H1 (cell line): ENCODE measurements at regions not wholly inside any gene's neighbourhood (a gene's known extent, or its start where the extent isn't known, plus 50 kb on each side); places are given as distances from the start of the nearest gene placed in this dataset.

Experiments used
- CTCF ChIA-PET: fragments of 300-600 bp; sonication (Branson Sonifier 250); formaldehyde crosslinking; loops from one replicate; lab custom pipeline; 2021; ENCODE audit not compliant: partially characterized antibody; lab: Charles Lee
- POLR2A ChIA-PET: fragments of 300-600 bp; sonication (Branson Sonifier 250); formaldehyde crosslinking; loops from one replicate; lab custom pipeline; 2021; ENCODE audit warnings: inconsistent platforms; ENCODE audit not compliant: partially characterized antibody; lab: Charles Lee
- DNase-seq, 2 experiments: peaks; one replicate each; pipeline versions ENCODE4 v3.0.0 to v3.0.0-alpha.2; 2010 to 2022; ENCODE audit warnings: low spot score in 2 of 2, low read depth in 1 of 2, mixed read lengths in 1 of 2
- FAIRE-seq: peaks from 2 replicates; lab custom pipeline; 2011; peaks lifted over from hg19 to GRCh38; lab: Jason Lieb, UNC
- H2AFZ ChIP-seq: 2 replicates; pipeline ENCODE4 v1.8.1; 2012; ENCODE audit warnings: low read length, inconsistent platforms
- H2AK5ac ChIP-seq: 2 replicates; pipeline ENCODE4 v1.6.1; 2013; ENCODE audit warnings: low read depth, low read length
- H2BK120ac ChIP-seq: replicated peaks from 2 replicates; pipeline ENCODE3; 2013; ENCODE audit warnings: low read depth, low read length, inconsistent platforms
- H2BK12ac ChIP-seq: 2 replicates; pipeline ENCODE4 v1.6.1; 2013; ENCODE audit warnings: low read depth, low read length
- H2BK15ac ChIP-seq: 2 replicates; pipeline ENCODE4 v1.6.1; 2013; ENCODE audit warnings: low read length
- H2BK20ac ChIP-seq: 2 replicates; pipeline ENCODE4 v1.6.1; 2013; ENCODE audit warnings: low read length
- H2BK5ac ChIP-seq: 2 replicates; pipeline ENCODE4 v1.6.1; 2013; ENCODE audit warnings: low read depth, low read length
- H3K14ac ChIP-seq: 2 replicates; pipeline ENCODE4 v1.6.1; 2013; ENCODE audit warnings: inconsistent platforms; ENCODE audit not compliant: insufficient read length
- H3K18ac ChIP-seq: 2 replicates; pipeline ENCODE4 v1.6.1; 2013; ENCODE audit warnings: low read length; ENCODE audit errors: extremely low read depth
- H3K23ac ChIP-seq: 2 replicates; pipeline ENCODE4 v1.6.1; 2013; ENCODE audit warnings: inconsistent platforms; ENCODE audit not compliant: insufficient read length
- H3K23me2 ChIP-seq: 2 replicates; pipeline ENCODE4 v1.6.1; 2013; ENCODE audit warnings: low read depth, low read length
- H3K27ac ChIP-seq: 2 replicates; pipeline ENCODE4 v1.6.1; 2011; ENCODE audit warnings: low read depth, low read length, inconsistent platforms
- H3K27me3 ChIP-seq, 4 experiments: replicated peaks in 1 of 4; 1 replicate in 1 of 4; 2 replicates in 3 of 4; pipeline versions ENCODE4 v1.6.1 to v1.8.1; 2011 to 2013; ENCODE audit warnings: low read length in 3 of 4, mild to moderate bottlenecking in 3 of 4, inconsistent platforms in 2 of 4, mixed read lengths in 2 of 4, moderate library complexity in 1 of 4; ENCODE audit not compliant: control insufficient read depth in 3 of 4, insufficient read depth in 3 of 4; ENCODE audit errors: extremely low read depth in 1 of 4
- H3K36me3 ChIP-seq, 4 experiments: 2 replicates each; pipeline versions ENCODE4 v1.6.1 to v1.8.1; 2011 to 2013; ENCODE audit warnings: mild to moderate bottlenecking in 4 of 4, low read length in 3 of 4, moderate library complexity in 2 of 4, control low read depth in 1 of 4, inconsistent platforms in 1 of 4; ENCODE audit not compliant: insufficient read depth in 4 of 4, control insufficient read depth in 2 of 4
- H3K4ac ChIP-seq: replicated peaks from 2 replicates; pipeline ENCODE3; 2013; ENCODE audit warnings: low read length, low read depth, mixed read lengths, inconsistent platforms; ENCODE audit not compliant: insufficient read length
- H3K4me1 ChIP-seq, 4 experiments: replicated peaks in 1 of 4; 1 replicate in 1 of 4; 2 replicates in 3 of 4; pipeline versions ENCODE4 v1.6.1 to v1.8.1; 2011 to 2013; ENCODE audit warnings: low read length in 3 of 4, inconsistent platforms in 2 of 4, mixed read lengths in 1 of 4; ENCODE audit not compliant: insufficient read depth in 4 of 4, control insufficient read depth in 3 of 4
- H3K4me2 ChIP-seq, 2 experiments: 2 replicates each; pipeline versions ENCODE4 v1.6.1 to v1.8.1; 2011 to 2013; ENCODE audit warnings: low read depth in 2 of 2, low read length in 2 of 2, control low read depth in 1 of 2, inconsistent platforms in 1 of 2, mild to moderate bottlenecking in 1 of 2; ENCODE audit not compliant: insufficient read depth in 1 of 2
- H3K4me3 ChIP-seq, 4 experiments: fragments of 200-600, 300-600 bp in 1 of 4; sonication (generic), shearing (Covaris generic), sonication (Bioruptor Twin) in 1 of 4; 2 replicates each; pipeline versions ENCODE4 v1.5.1 to v1.8.1; 2011 to 2016; ENCODE audit warnings: low read length in 4 of 4, low read depth in 3 of 4, control low read depth in 2 of 4, inconsistent platforms in 2 of 4, mild to moderate bottlenecking in 2 of 4, mixed read lengths in 1 of 4, moderate library complexity in 1 of 4; ENCODE audit not compliant: insufficient read depth in 2 of 4; ENCODE audit errors: extremely low read depth in 1 of 4
- H3K56ac ChIP-seq: replicated peaks from 2 replicates; pipeline ENCODE3; 2013; ENCODE audit warnings: low read depth, mild to moderate bottlenecking, mixed read lengths, low read length, inconsistent platforms; ENCODE audit not compliant: insufficient read length
- H3K79me1 ChIP-seq: 2 replicates; pipeline ENCODE4 v1.6.1; 2013; ENCODE audit warnings: low read depth, low read length, control low read depth
- H3K79me2 ChIP-seq, 2 experiments: 2 replicates each; pipeline versions ENCODE4 v1.6.1 to v1.8.1; 2012 to 2013; ENCODE audit warnings: low read length in 2 of 2, mild to moderate bottlenecking in 2 of 2, inconsistent platforms in 1 of 2; ENCODE audit not compliant: insufficient read depth in 2 of 2, control insufficient read depth in 1 of 2
- H3K9ac ChIP-seq, 4 experiments: replicated peaks in 1 of 4; 1 replicate in 1 of 4; 2 replicates in 3 of 4; pipeline versions ENCODE4 v1.6.1 to v1.8.1; 2011 to 2013; ENCODE audit warnings: low read depth in 3 of 4, low read length in 3 of 4, control low read depth in 2 of 4, mild to moderate bottlenecking in 2 of 4, moderate library complexity in 2 of 4, inconsistent platforms in 1 of 4; ENCODE audit errors: extremely low read depth in 1 of 4
- H3K9me3 ChIP-seq, 2 experiments: 2 replicates each; pipeline versions ENCODE4 v1.6.1 to v1.8.1; 2012 to 2013; ENCODE audit warnings: mild to moderate bottlenecking in 2 of 2, moderate library complexity in 2 of 2, control low read depth in 1 of 2, inconsistent platforms in 1 of 2, low read depth in 1 of 2, low read length in 1 of 2, mixed read lengths in 1 of 2; ENCODE audit not compliant: insufficient read depth in 2 of 2
- H4K20me1 ChIP-seq, 2 experiments: replicated peaks in 1 of 2; 2 replicates each; pipeline versions ENCODE3 to v1.8.1; 2011 to 2013; ENCODE audit warnings: inconsistent platforms in 2 of 2, low read length in 2 of 2, mild to moderate bottlenecking in 1 of 2; ENCODE audit not compliant: insufficient read depth in 2 of 2, control insufficient read depth in 1 of 2
- H4K5ac ChIP-seq: 2 replicates; pipeline ENCODE4 v1.6.1; 2013; ENCODE audit warnings: low read length, low read depth, mixed read lengths, inconsistent platforms; ENCODE audit not compliant: insufficient read length
- H4K8ac ChIP-seq: 2 replicates; pipeline ENCODE4 v1.8.0; 2013; ENCODE audit warnings: mild to moderate bottlenecking, moderate library complexity, low read length, inconsistent platforms; ENCODE audit not compliant: insufficient read depth; ENCODE audit errors: extremely low read depth
- H4K91ac ChIP-seq: replicated peaks from 2 replicates; pipeline ENCODE3; 2013; ENCODE audit warnings: low read length, mixed read lengths, inconsistent platforms; ENCODE audit not compliant: insufficient read length
- CEBPB ChIP-seq: IDR thresholded peaks from 2 replicates; pipeline ENCODE4 v1.6.1; 2012; ENCODE audit warnings: low read depth, low read length
- WGBS, 2 experiments: shearing (Covaris generic) in 1 of 2; methylation state at CpG; one replicate each; pipeline versions ENCODE4 v1.1.6 to v1.1.7; 2013 to 2015; ENCODE audit warnings: low lambda C conversion rate in 2 of 2, mixed read lengths in 2 of 2, inconsistent platforms in 1 of 2, low coverage in 1 of 2, missing lambda C conversion rate in 1 of 2; ENCODE audit not compliant: insufficient replicate concordance in 2 of 2, insufficient coverage in 1 of 2, insufficient read length in 1 of 2; ENCODE audit errors: extremely low coverage in 1 of 2, missing lambda C conversion rate in 1 of 2; 5-methylcytosine and 5-hydroxymethylcytosine counted together

- no peak overlapping the region for H4K5ac ChIP-seq
- H3K79me1 ChIP-seq, result no peaks in the 10 kb centered on the region
- WGBS, 2 experiments, result 84% methylated on average over 1 of the region's 1 CpG; no CpG with 5 or more reads in 1 of the 2 experiments
- H2BK5ac ChIP-seq, result no peak overlapping the region
- no peak overlapping the region for H3K23ac ChIP-seq
- ChIA-PET POLR2A (no interaction called here), CTCF (interaction anchor here (1.4 kb wide), 1 partner anchor 11 kb away, joined by 3 read pairs; no protein-coding TSS in a partner anchor)
- peak overlapping the region in 1 of 4 experiments; percentile 34; a peak in 1 of 7 replicates for H3K9ac ChIP-seq
- no peak overlapping the region for H2AFZ ChIP-seq
- no peaks in the 10 kb centered on the region for H3K4me1 ChIP-seq
- H3K4ac ChIP-seq, result no peak overlapping the region
- no peaks in the 10 kb centered on the region for H3K27me3 ChIP-seq
- H3K79me2 ChIP-seq, result no peaks in the 10 kb centered on the region
- H4K20me1 ChIP-seq, result no peaks in the 10 kb centered on the region
- H2AK5ac ChIP-seq, result no peak overlapping the region
- H3K14ac ChIP-seq, result no peak overlapping the region
- no peak for DNase-seq
- no peaks in the 10 kb centered on the region for H3K9me3 ChIP-seq
- no peak overlapping the region for H3K4me3 ChIP-seq
- no peak overlapping the region for H2BK12ac ChIP-seq
- H4K91ac ChIP-seq, result no peak overlapping the region
- H4K8ac ChIP-seq, result no peak overlapping the region
- no peak overlapping the region for H2BK15ac ChIP-seq
- no peaks in the 10 kb centered on the region for H3K23me2 ChIP-seq
- no peak overlapping the region for H3K4me2 ChIP-seq
- no peak overlapping the region for H3K27ac ChIP-seq
- H2BK20ac ChIP-seq, result no peak overlapping the region
- no peak for TF ChIP-seq CEBPB
- TF ChIP-seq, all 59 proteins: peak for 0
- Histone ChIP-seq H3K18ac (no peak overlapping the region), H3K36me3 (no peaks in the 10 kb centered on the region), H3K56ac (no peak overlapping the region), H2BK120ac (no peak overlapping the region)
- FAIRE-seq, result no peak
Measured at GRCh38 chr12:20183563-20183962, 184.8 kb upstream of the PDE3A start.
